HEK293T (cell line): ENCODE measurements at regions not wholly inside any gene's neighbourhood (a gene's known extent, or its start where the extent isn't known, plus 50 kb on each side); places are given as distances from the start of the nearest gene placed in this dataset.

Experiments
- ARNT ChIP-seq: fragments of 450-650 bp; IDR thresholded peaks from 2 replicates; pipeline ENCODE4 v1.6.1; 2017; ENCODE audit warnings: mild to moderate bottlenecking
- BHLHE40 ChIP-seq: fragments of 450-650 bp; IDR thresholded peaks from 2 replicates; pipeline ENCODE4 v1.6.1; 2016; ENCODE audit warnings: mild to moderate bottlenecking, moderate library complexity, borderline replicate concordance
- CTBP1 ChIP-seq: fragments of 450-650 bp; IDR thresholded peaks from 2 replicates; pipeline ENCODE4 v1.6.1; 2016; ENCODE audit warnings: borderline replicate concordance
- ELF4 ChIP-seq: fragments of 450-650 bp; IDR thresholded peaks from 2 replicates; pipeline ENCODE4 v1.6.1; 2017; ENCODE audit warnings: antibody characterized with exemption
- FOXM1 ChIP-seq: fragments of 450-650 bp; IDR thresholded peaks from 2 replicates; pipeline ENCODE4 v1.6.1; 2017; ENCODE audit warnings: mild to moderate bottlenecking, borderline replicate concordance
- L3MBTL2 ChIP-seq: fragments of 450-650 bp; conservative IDR thresholded peaks from 2 replicates; pipeline ENCODE4 v1.6.1; 2016; ENCODE audit warnings: mild to moderate bottlenecking
- NFRKB ChIP-seq: fragments of 450-650 bp; IDR thresholded peaks from 2 replicates; pipeline ENCODE4 v1.6.1; 2016; ENCODE audit warnings: mild to moderate bottlenecking, moderate library complexity
- PKNOX1 ChIP-seq: fragments of 450-650 bp; IDR thresholded peaks from 2 replicates; pipeline ENCODE4 v1.6.1; 2016
- SP1 ChIP-seq: fragments of 450-650 bp; IDR thresholded peaks from 2 replicates; pipeline ENCODE4 v1.6.1; 2017
- TARDBP ChIP-seq: fragments of 450-650 bp; IDR thresholded peaks from 2 replicates; pipeline ENCODE4 v1.6.1; 2016

GRCh38 chr1:157274698-157275534 lies 136.7 kb upstream of the ETV3 start:
- no peak for TF ChIP-seq L3MBTL2
- TF ChIP-seq FOXM1: no peak
- TF ChIP-seq CTBP1: no peak
- TF ChIP-seq SP1: no peak
- no peak for TF ChIP-seq BHLHE40
- no peak for TF ChIP-seq ARNT
- no peak for TF ChIP-seq ELF4
- TF ChIP-seq TARDBP: no peak
- no peak for TF ChIP-seq NFRKB
- no peak for TF ChIP-seq PKNOX1
